HEK293 (cell line): ENCODE measurements at regions not wholly inside any gene's neighbourhood (a gene's known extent, or its start where the extent isn't known, plus 50 kb on each side); places are given as distances from the start of the nearest gene placed in this dataset.

Source experiments
- CTCF ChIA-PET: fragments of 350-600 bp; formaldehyde crosslinking; extraction: SDS; loops from one replicate; lab custom pipeline; 2021; ENCODE audit warnings: antibody characterized with exemption; lab: Yijun Ruan, JAX
- POLR2A ChIA-PET: fragments of 300-600 bp; formaldehyde crosslinking; extraction: SDS; loops from one replicate; lab custom pipeline; 2020; ENCODE audit warnings: antibody characterized with exemption, inconsistent platforms; lab: Yijun Ruan, JAX
- H3K27ac ChIP-seq: fragments of 200-500 bp; sonication (Bioruptor generic); 2 replicates; pipeline ENCODE4 v1.5.1; 2014; ENCODE audit warnings: low read depth, low read length, control low read depth, inconsistent platforms; ENCODE audit errors: extremely low read depth
- H3K36me3 ChIP-seq, 2 experiments: fragments of 200-500 bp in 1 of 2; sonication (Bioruptor generic) in 1 of 2; 1 replicate in 1 of 2; 2 replicates in 1 of 2; pipeline ENCODE4 v1.5.1; 2014 to 2017; ENCODE audit warnings: inconsistent platforms in 2 of 2, low read length in 2 of 2; ENCODE audit not compliant: control insufficient read depth in 2 of 2, insufficient read depth in 1 of 2
- H3K4me1 ChIP-seq: fragments of 200-500 bp; sonication (Bioruptor generic); 2 replicates; pipeline ENCODE4 v1.5.1; 2014; ENCODE audit warnings: mild to moderate bottlenecking, low read length, inconsistent platforms; ENCODE audit not compliant: control insufficient read depth, insufficient read depth
- H3K4me3 ChIP-seq: 2 replicates; pipeline ENCODE4 v1.5.1; 2011; ENCODE audit warnings: low read depth, mild to moderate bottlenecking, control low read depth, low read length, moderate library complexity
- H3K9me3 ChIP-seq: fragments of 200-500 bp; sonication (Bioruptor generic); 2 replicates; pipeline ENCODE4 v1.5.1; 2014; ENCODE audit warnings: low read depth, low read length, inconsistent platforms; ENCODE audit not compliant: control insufficient read depth, insufficient read depth
- BCL11A ChIP-seq: fragments of 450-650 bp; formaldehyde crosslinking; IDR thresholded peaks from 2 replicates; pipeline ENCODE4 v1.5.1; 2016; ENCODE audit warnings: low read depth, missing biosample characterization, missing genetic modification characterization
- GLI4 ChIP-seq: fragments of 450-650 bp; formaldehyde crosslinking; IDR thresholded peaks from 2 replicates; pipeline ENCODE4 v1.5.1; 2016; ENCODE audit warnings: missing biosample characterization, missing genetic modification characterization
- SCRT2 ChIP-seq: fragments of 450-650 bp; formaldehyde crosslinking; IDR thresholded peaks from 2 replicates; pipeline ENCODE4 v1.5.1; 2016; ENCODE audit warnings: missing biosample characterization, missing genetic modification characterization
- SP3 ChIP-seq: fragments of 450-650 bp; formaldehyde crosslinking; IDR thresholded peaks from 2 replicates; pipeline ENCODE4 v1.5.1; 2016; ENCODE audit warnings: missing biosample characterization, missing genetic modification characterization
- TCF7L2 ChIP-seq: IDR thresholded peaks from 2 replicates; pipeline ENCODE4 v1.6.1; 2011; ENCODE audit warnings: low read depth, mild to moderate bottlenecking, inconsistent platforms, low read length, moderate library complexity, borderline replicate concordance
- ZEB2 ChIP-seq: fragments of 450-650 bp; formaldehyde crosslinking; IDR thresholded peaks from 2 replicates; pipeline ENCODE4 v1.5.1; 2016; ENCODE audit warnings: missing biosample characterization, missing genetic modification characterization
- ZNF114 ChIP-seq: fragments of 450-650 bp; formaldehyde crosslinking; IDR thresholded peaks from 2 replicates; pipeline ENCODE4 v1.5.0; 2017; ENCODE audit warnings: missing biosample characterization, missing genetic modification characterization
- ZNF155 ChIP-seq: fragments of 450-650 bp; formaldehyde crosslinking; IDR thresholded peaks from 2 replicates; pipeline ENCODE4 v1.5.1; 2016; ENCODE audit warnings: missing biosample characterization, missing genetic modification characterization
- ZNF175 ChIP-seq: fragments of 450-650 bp; formaldehyde crosslinking; IDR thresholded peaks from 2 replicates; pipeline ENCODE4 v1.5.1; 2016; ENCODE audit warnings: missing biosample characterization, missing genetic modification characterization
- ZNF202 ChIP-seq: fragments of 450-650 bp; formaldehyde crosslinking; IDR thresholded peaks from 2 replicates; pipeline ENCODE4 v1.5.1; 2016; ENCODE audit warnings: missing biosample characterization, missing genetic modification characterization, borderline replicate concordance
- ZNF302 ChIP-seq: fragments of 450-650 bp; formaldehyde crosslinking; IDR thresholded peaks from 2 replicates; pipeline ENCODE4 v1.5.1; 2016; ENCODE audit warnings: missing biosample characterization, missing genetic modification characterization, low read depth
- ZNF324 ChIP-seq: fragments of 450-650 bp; formaldehyde crosslinking; IDR thresholded peaks from 2 replicates; pipeline ENCODE4 v1.5.1; 2016; ENCODE audit warnings: missing biosample characterization, missing genetic modification characterization
- ZNF529 ChIP-seq: fragments of 450-650 bp; formaldehyde crosslinking; IDR thresholded peaks from 2 replicates; pipeline ENCODE4 v1.5.1; 2017; ENCODE audit warnings: missing genetic modification characterization, missing biosample characterization; ENCODE audit not compliant: insufficient replicate concordance
- ZNF549 ChIP-seq: fragments of 450-650 bp; IDR thresholded peaks from 2 replicates; pipeline ENCODE4 v1.5.1; 2018; ENCODE audit warnings: missing biosample characterization, missing genetic modification characterization, mild to moderate bottlenecking, inconsistent platforms, moderate library complexity
- ZNF571 ChIP-seq: fragments of 450-650 bp; formaldehyde crosslinking; IDR thresholded peaks from 2 replicates; pipeline ENCODE4 v1.5.0; 2017; ENCODE audit warnings: missing biosample characterization, missing genetic modification characterization
- ZNF623 ChIP-seq: fragments of 450-650 bp; formaldehyde crosslinking; IDR thresholded peaks from 2 replicates; pipeline ENCODE4 v1.5.1; 2016; ENCODE audit warnings: missing biosample characterization, missing genetic modification characterization
- ZNF624 ChIP-seq: fragments of 450-650 bp; formaldehyde crosslinking; IDR thresholded peaks from 2 replicates; pipeline ENCODE4 v1.5.1; 2017; ENCODE audit warnings: missing biosample characterization, missing genetic modification characterization
- ZNF654 ChIP-seq: fragments of 450-650 bp; formaldehyde crosslinking; IDR thresholded peaks from 2 replicates; pipeline ENCODE4 v1.5.1; 2016; ENCODE audit warnings: low read depth, missing biosample characterization, missing genetic modification characterization
- ZNF658 ChIP-seq: fragments of 450-650 bp; formaldehyde crosslinking; IDR thresholded peaks from 2 replicates; pipeline ENCODE4; 2016; ENCODE audit warnings: missing biosample characterization, missing genetic modification characterization
- ZNF660 ChIP-seq: fragments of 450-650 bp; IDR thresholded peaks from 2 replicates; pipeline ENCODE4 v1.5.1; 2018; ENCODE audit warnings: missing biosample characterization, mild to moderate bottlenecking, missing genetic modification characterization
- ZNF707 ChIP-seq: fragments of 450-650 bp; formaldehyde crosslinking; IDR thresholded peaks from 2 replicates; pipeline ENCODE4 v1.5.1; 2016; ENCODE audit warnings: missing biosample characterization, missing genetic modification characterization
- ZNF843 ChIP-seq: fragments of 450-650 bp; formaldehyde crosslinking; IDR thresholded peaks from 2 replicates; pipeline ENCODE4 v1.5.1; 2016; ENCODE audit warnings: missing biosample characterization, missing genetic modification characterization
- TF ChIP-seq, protein P1 (sequence below): fragments of 450-650 bp; formaldehyde crosslinking; IDR thresholded peaks from 2 replicates; pipeline ENCODE4 v1.5.1; 2016; ENCODE audit warnings: missing biosample characterization, missing genetic modification characterization
- TF ChIP-seq, protein P2 (sequence below): fragments of 450-650 bp; formaldehyde crosslinking; IDR thresholded peaks from 2 replicates; pipeline ENCODE4 v1.5.1; 2016; ENCODE audit warnings: missing biosample characterization, missing genetic modification characterization
- TF ChIP-seq, protein P3 (sequence below): fragments of 450-650 bp; formaldehyde crosslinking; IDR thresholded peaks from 2 replicates; pipeline ENCODE4 v1.5.1; 2017; ENCODE audit warnings: missing biosample characterization, missing genetic modification characterization

DNA sequence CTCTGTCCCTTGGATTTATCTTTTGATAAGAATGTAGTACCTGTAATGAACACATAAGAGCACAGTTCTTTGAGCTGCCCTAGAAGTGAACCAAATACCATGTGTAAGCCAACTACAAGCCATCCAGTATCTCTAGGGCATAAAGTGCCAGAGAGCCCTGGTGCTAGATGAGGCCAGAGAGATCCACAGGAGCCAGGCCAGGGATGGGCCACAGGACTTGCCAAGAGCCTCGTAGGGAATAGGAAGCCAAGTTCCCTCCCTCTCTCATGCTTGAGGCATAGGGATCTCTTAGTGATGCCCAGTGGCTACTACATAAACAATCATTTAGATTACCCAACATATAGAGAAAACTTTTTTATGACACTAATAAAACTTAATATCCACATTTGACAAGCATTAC lies 64.8 kb upstream of the FAR1 start:
- no peaks in the 10 kb centered on the region for H3K9me3 ChIP-seq
- no peak for TF ChIP-seq ZNF324 (tag by site-specific recombination)
- TF ChIP-seq ZNF654, result no peak
- no peak for TF ChIP-seq TCF7L2
- TF ChIP-seq ZNF707 (tag by site-specific recombination), result no peak
- no peak for TF ChIP-seq BCL11A (tag by site-specific recombination)
- TF ChIP-seq ZNF202 (tag by site-specific recombination), result no peak
- no peak overlapping the region for H3K4me3 ChIP-seq
- H3K36me3 ChIP-seq, result no peaks in the 10 kb centered on the region
- POLR2A ChIA-PET, result no interaction called here
- H3K27ac ChIP-seq, result no peak overlapping the region
- CTCF ChIA-PET, result no interaction called here
- no peaks in the 10 kb centered on the region for H3K4me1 ChIP-seq

DNA sequence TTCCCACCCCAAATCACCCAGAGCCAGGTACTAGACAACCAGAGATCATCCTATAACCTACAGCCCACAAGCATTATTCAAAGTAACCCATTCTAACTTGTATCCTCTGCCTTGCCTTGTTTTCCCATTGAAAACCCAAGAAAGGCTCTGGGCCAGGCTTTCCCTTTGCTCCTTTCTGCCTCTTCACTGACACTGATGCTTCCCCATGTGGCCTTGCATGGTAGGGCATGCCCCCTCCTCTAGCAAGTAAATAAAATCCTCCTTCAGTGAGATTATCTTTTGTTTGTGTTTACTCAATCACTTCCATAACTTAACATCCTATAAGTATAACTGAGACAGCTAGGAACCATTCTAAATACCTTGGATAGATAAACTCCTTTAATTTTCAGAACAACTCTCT lies 65.6 kb upstream of the FAR1 start:
- Histone ChIP-seq H3K4me1 (no peaks in the 10 kb centered on the region), H3K36me3 (no peaks in the 10 kb centered on the region), H3K4me3 (no peak overlapping the region), H3K27ac (no peak overlapping the region), H3K9me3 (no peaks in the 10 kb centered on the region)
- ChIA-PET POLR2A (no interaction called here), CTCF (no interaction called here)
- TF ChIP-seq, protein P1, sequence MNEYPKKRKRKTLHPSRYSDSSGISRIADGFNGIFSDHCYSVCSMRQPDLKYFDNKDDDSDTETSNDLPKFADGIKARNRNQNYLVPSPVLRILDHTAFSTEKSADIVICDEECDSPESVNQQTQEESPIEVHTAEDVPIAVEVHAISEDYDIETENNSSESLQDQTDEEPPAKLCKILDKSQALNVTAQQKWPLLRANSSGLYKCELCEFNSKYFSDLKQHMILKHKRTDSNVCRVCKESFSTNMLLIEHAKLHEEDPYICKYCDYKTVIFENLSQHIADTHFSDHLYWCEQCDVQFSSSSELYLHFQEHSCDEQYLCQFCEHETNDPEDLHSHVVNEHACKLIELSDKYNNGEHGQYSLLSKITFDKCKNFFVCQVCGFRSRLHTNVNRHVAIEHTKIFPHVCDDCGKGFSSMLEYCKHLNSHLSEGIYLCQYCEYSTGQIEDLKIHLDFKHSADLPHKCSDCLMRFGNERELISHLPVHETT (tag by site-specific recombination), result no peak
- TF ChIP-seq, protein P2, sequence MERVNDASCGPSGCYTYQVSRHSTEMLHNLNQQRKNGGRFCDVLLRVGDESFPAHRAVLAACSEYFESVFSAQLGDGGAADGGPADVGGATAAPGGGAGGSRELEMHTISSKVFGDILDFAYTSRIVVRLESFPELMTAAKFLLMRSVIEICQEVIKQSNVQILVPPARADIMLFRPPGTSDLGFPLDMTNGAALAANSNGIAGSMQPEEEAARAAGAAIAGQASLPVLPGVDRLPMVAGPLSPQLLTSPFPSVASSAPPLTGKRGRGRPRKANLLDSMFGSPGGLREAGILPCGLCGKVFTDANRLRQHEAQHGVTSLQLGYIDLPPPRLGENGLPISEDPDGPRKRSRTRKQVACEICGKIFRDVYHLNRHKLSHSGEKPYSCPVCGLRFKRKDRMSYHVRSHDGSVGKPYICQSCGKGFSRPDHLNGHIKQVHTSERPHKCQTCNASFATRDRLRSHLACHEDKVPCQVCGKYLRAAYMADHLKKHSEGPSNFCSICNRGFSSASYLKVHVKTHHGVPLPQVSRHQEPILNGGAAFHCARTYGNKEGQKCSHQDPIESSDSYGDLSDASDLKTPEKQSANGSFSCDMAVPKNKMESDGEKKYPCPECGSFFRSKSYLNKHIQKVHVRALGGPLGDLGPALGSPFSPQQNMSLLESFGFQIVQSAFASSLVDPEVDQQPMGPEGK (tag by site-specific recombination), result no peak

DNA sequence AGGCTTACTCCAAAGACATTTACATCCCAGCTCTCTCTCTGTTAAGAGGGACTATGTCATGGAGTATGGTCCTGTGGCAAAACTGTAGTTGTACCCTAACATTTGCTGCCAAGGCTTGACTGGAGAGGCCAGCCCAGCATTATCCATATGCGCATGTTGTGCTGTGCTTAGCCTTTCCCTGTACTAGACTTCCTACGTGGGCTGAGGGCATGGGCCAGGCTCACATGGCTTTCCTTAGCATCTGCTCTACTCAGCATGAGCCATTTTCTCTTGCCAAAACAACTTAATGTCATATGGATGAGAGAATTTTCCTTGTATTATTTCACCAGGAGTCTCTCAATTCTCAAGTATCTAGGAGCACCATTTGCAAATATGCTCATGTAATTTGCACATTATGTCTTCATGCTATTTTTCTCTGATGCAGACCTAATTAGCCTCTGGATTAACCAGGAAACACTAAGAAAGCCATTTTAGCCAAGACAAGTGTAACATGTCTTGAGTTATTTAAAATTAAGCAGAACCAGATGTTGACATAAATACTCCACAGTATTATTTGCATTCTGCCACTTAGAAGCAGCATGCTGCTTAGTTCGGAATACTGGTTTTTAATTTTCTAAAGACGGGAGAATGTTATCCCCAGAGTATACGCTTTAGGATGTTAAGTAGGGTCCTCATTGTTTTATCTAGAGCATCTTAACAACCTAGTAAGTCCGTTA lies 71.7 kb upstream of the FAR1 start:
- ChIA-PET POLR2A (no interaction called here), CTCF (interaction anchor here (0.6 kb wide), 1 partner anchor 78 kb away, joined by 6 read pairs; no protein-coding TSS in a partner anchor)
- no peak overlapping the region for H3K27ac ChIP-seq
- no peak overlapping the region for H3K4me3 ChIP-seq
- no peaks in the 10 kb centered on the region for H3K36me3 ChIP-seq
- no peak for TF ChIP-seq ZNF843
- TF ChIP-seq ZNF658 (tag by site-specific recombination), result no peak
- no peak for TF ChIP-seq ZNF114 (tag by site-specific recombination)
- TF ChIP-seq ZNF623 (tag by site-specific recombination), result no peak
- TF ChIP-seq ZNF624 (tag by site-specific recombination), result no peak
- no peak for TF ChIP-seq ZNF549
- TF ChIP-seq SP3 (tag by site-specific recombination), result no peak
- no peak for TF ChIP-seq ZEB2 (tag by site-specific recombination)
- no peak for TF ChIP-seq ZNF302 (tag by site-specific recombination)
- TF ChIP-seq GLI4 (tag by site-specific recombination), result no peak
- TF ChIP-seq, protein P3, sequence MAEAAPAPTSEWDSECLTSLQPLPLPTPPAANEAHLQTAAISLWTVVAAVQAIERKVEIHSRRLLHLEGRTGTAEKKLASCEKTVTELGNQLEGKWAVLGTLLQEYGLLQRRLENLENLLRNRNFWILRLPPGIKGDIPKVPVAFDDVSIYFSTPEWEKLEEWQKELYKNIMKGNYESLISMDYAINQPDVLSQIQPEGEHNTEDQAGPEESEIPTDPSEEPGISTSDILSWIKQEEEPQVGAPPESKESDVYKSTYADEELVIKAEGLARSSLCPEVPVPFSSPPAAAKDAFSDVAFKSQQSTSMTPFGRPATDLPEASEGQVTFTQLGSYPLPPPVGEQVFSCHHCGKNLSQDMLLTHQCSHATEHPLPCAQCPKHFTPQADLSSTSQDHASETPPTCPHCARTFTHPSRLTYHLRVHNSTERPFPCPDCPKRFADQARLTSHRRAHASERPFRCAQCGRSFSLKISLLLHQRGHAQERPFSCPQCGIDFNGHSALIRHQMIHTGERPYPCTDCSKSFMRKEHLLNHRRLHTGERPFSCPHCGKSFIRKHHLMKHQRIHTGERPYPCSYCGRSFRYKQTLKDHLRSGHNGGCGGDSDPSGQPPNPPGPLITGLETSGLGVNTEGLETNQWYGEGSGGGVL (tag by site-specific recombination), result no peak
- TF ChIP-seq SCRT2 (tag by site-specific recombination), result no peak
- no peak for TF ChIP-seq ZNF175
- TF ChIP-seq ZNF660 (tag by site-specific recombination), result no peak
- TF ChIP-seq ZNF571 (tag by site-specific recombination), result no peak
- TF ChIP-seq ZNF155 (tag by site-specific recombination), result no peak
- TF ChIP-seq ZNF529, result no peak
- H3K4me1 ChIP-seq, result no peaks in the 10 kb centered on the region
- H3K9me3 ChIP-seq, result no peaks in the 10 kb centered on the region
